Prostate gland (tissue), 2 donors: ENCODE measurements at regions not wholly inside any gene's neighbourhood (a gene's known extent, or its start where the extent isn't known, plus 50 kb on each side); places are given as distances from the start of the nearest gene placed in this dataset.

Source experiments
- POLR2A ChIP-seq: fragments of 450-650 bp; IDR thresholded peaks from one replicate; pipeline ENCODE4 v1.6.1; 2016; ENCODE audit warnings: antibody characterized with exemption, mild to moderate bottlenecking
- POLR2AphosphoS5 ChIP-seq: sonication (generic); formaldehyde crosslinking; IDR thresholded peaks from one replicate; pipeline ENCODE4 v1.6.1; 2017; ENCODE audit warnings: antibody characterized with exemption
- TF ChIP-seq, protein P1 (sequence below), 4 experiments: fragments of 200-600 bp in 2 of 4; fragments of 450-650 bp in 2 of 4; sonication (generic) in 2 of 4; IDR thresholded peaks; 1 replicate in 3 of 4; 2 replicates in 1 of 4; pipeline ENCODE4 v1.5.1; 2016 to 2019; ENCODE audit warnings: antibody characterized with exemption in 4 of 4, mild to moderate bottlenecking in 2 of 4, moderate library complexity in 2 of 4

DNA sequence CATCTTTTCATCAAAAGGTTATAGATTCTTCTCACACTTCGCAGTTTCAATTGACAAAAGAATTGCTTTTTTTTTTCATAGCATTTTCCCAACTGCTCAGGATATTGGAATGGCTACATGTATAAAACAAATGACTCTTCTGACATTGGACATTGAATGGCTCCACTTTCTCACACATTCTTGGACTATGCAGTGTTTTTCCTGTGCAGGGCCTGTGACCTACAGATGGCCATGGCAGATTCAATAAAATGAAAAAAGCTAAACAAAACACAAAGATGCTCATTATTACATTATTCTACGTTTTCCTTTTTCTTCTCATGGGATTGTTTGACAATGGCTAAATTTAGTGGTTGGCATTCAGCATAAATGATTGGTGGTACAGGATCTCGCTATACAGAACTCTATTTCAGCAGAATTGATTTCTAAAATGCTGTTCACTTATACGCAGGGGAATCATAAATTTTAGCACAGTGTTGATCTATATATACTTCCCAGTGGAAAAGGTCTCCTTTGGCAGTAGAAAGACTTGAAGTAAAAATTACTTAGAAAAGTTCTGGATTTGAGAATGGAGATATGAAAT lies 115.6 kb upstream of the ADAMTS5 start:
- TF ChIP-seq POLR2AphosphoS5 (no peak), POLR2A (no peak)
- TF ChIP-seq, protein P1, sequence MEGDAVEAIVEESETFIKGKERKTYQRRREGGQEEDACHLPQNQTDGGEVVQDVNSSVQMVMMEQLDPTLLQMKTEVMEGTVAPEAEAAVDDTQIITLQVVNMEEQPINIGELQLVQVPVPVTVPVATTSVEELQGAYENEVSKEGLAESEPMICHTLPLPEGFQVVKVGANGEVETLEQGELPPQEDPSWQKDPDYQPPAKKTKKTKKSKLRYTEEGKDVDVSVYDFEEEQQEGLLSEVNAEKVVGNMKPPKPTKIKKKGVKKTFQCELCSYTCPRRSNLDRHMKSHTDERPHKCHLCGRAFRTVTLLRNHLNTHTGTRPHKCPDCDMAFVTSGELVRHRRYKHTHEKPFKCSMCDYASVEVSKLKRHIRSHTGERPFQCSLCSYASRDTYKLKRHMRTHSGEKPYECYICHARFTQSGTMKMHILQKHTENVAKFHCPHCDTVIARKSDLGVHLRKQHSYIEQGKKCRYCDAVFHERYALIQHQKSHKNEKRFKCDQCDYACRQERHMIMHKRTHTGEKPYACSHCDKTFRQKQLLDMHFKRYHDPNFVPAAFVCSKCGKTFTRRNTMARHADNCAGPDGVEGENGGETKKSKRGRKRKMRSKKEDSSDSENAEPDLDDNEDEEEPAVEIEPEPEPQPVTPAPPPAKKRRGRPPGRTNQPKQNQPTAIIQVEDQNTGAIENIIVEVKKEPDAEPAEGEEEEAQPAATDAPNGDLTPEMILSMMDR (IDR thresholded peaks at IDR 0.05) = no peak
